Breast epithelium (tissue), 4 donors: ENCODE measurements at regions not wholly inside any gene's neighbourhood (a gene's known extent, or its start where the extent isn't known, plus 50 kb on each side); places are given as distances from the start of the nearest gene placed in this dataset.

Experiments used
- DNase-seq, 2 donors: peaks; one replicate each; pipeline ENCODE4 v3.0.0-alpha.2; 2019; ENCODE audit warnings: low spot score in 2 of 2
- H3K27ac ChIP-seq, 2 donors: fragments of 200-600 bp; sonication (generic) in 1 of 2; one replicate each; pipeline ENCODE4 v1.5.1; 2016 to 2019; ENCODE audit warnings: mild to moderate bottlenecking in 1 of 2
- H3K27me3 ChIP-seq, 2 donors: fragments of 200-600 bp; sonication (generic) in 1 of 2; one replicate each; pipeline versions ENCODE4 v1.5.1 to v1.6.0; 2017 to 2019; ENCODE audit warnings: control low read depth in 1 of 2, mild to moderate bottlenecking in 1 of 2
- H3K36me3 ChIP-seq: fragments of 200-600 bp; one replicate; pipeline ENCODE4 v1.5.1; 2019
- H3K4me1 ChIP-seq, 2 donors: fragments of 200-600 bp; sonication (generic); one replicate each; pipeline ENCODE4 v1.5.1; 2016 to 2019; ENCODE audit warnings: control low read depth in 1 of 2
- H3K4me3 ChIP-seq, 3 donors: fragments of 200-600 bp; sonication (generic); 1 replicate in 2 of 3; 2 replicates in 1 of 3; pipeline ENCODE4 v1.5.1; 2016 to 2019; ENCODE audit warnings: mild to moderate bottlenecking in 3 of 3, moderate library complexity in 2 of 3
- H3K9me3 ChIP-seq, 2 donors: fragments of 200-600 bp; sonication (generic) in 1 of 2; one replicate each; pipeline ENCODE4 v1.5.1; 2016 to 2019; ENCODE audit warnings: control low read depth in 1 of 2
- POLR2A ChIP-seq: fragments of 450-650 bp; IDR thresholded peaks from one replicate; pipeline ENCODE4 v1.6.1; 2016; ENCODE audit warnings: antibody characterized with exemption, mild to moderate bottlenecking, moderate library complexity
- POLR2AphosphoS5 ChIP-seq, 3 donors: sonication (generic); formaldehyde crosslinking; IDR thresholded peaks; one replicate each; pipeline ENCODE4 v1.6.1; 2017; ENCODE audit warnings: antibody characterized with exemption in 3 of 3
- intact Hi-C: fragments of 100-400 bp; cut with DNase I; formaldehyde crosslinking; loops from one replicate; pipeline ENCODE4 v1.15.1; 2023; ENCODE audit warnings: low total_unique reads
- TF ChIP-seq, protein P1 (sequence below), 3 donors: fragments of 450-650 bp; IDR thresholded peaks; one replicate each; pipeline ENCODE4 v1.5.1; 2016 to 2017; ENCODE audit warnings: antibody characterized with exemption in 3 of 3, mild to moderate bottlenecking in 3 of 3, moderate library complexity in 3 of 3

DNA sequence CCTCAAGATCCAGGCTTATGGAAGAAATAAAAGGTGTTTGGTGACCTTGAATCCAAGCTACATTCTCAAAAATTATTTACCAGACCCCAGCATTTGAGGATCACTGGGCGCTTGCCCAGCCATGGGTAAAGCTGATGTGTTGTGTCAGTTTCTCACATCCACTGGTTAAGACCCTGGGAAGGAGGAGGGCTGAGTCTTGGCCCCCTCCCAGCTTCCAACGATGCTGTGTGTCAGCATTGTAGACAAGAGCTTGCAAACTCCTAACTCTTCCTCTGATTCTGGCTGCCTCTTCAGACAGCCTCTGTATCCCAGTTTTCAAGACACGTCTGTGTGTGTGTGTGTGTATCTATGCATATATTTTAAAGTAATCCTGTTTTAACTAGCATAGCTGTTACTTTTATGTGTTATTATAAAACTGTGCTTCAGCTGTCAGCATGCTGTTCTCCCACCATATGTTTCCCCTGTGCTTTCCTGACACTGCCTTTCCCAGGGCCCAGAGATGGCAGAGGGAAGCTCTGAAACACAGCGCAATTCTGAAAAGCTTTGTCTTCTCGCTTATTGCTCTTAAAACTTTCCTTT, 157.3 kb upstream of the LRRN1 start:
- TF ChIP-seq, protein P1, sequence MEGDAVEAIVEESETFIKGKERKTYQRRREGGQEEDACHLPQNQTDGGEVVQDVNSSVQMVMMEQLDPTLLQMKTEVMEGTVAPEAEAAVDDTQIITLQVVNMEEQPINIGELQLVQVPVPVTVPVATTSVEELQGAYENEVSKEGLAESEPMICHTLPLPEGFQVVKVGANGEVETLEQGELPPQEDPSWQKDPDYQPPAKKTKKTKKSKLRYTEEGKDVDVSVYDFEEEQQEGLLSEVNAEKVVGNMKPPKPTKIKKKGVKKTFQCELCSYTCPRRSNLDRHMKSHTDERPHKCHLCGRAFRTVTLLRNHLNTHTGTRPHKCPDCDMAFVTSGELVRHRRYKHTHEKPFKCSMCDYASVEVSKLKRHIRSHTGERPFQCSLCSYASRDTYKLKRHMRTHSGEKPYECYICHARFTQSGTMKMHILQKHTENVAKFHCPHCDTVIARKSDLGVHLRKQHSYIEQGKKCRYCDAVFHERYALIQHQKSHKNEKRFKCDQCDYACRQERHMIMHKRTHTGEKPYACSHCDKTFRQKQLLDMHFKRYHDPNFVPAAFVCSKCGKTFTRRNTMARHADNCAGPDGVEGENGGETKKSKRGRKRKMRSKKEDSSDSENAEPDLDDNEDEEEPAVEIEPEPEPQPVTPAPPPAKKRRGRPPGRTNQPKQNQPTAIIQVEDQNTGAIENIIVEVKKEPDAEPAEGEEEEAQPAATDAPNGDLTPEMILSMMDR (IDR thresholded peaks at IDR 0.05), result no peak
- no peak for TF ChIP-seq POLR2AphosphoS5 (IDR thresholded peaks at IDR 0.05)
- TF ChIP-seq POLR2A, result no peak
- H3K9me3 ChIP-seq, result no peaks in the 10 kb centered on the region

DNA sequence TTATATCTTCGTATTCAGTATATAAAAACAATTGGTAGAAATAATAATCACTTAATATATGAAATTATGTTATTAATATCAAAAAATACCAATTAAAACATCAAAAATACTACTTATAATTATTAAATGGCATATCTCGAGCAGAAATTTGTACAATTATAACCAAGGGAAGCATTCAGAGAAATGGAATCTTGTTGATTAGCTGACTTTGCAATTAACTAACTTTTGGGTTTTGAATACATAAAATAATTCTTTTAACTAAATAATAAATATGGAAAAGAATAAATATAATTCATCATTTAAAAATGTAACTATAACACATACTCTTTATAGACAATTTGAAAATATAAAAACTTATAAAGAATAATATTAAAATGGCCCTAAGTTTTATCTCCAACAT, 160.2 kb upstream of the LRRN1 start:
- no peak overlapping the region for H3K4me3 ChIP-seq
- TF ChIP-seq POLR2AphosphoS5 (IDR thresholded peaks at IDR 0.05), result no peak
- TF ChIP-seq, protein P1 (IDR thresholded peaks at IDR 0.05), result no peak
- TF ChIP-seq POLR2A, result no peak
- H3K36me3 ChIP-seq, result no peaks in the 10 kb centered on the region
- no peak overlapping the region for H3K27ac ChIP-seq
- intact Hi-C loops, result loop anchor here (5.0 kb wide), 1 partner anchor 223 kb away; no protein-coding TSS in a partner anchor
- H3K4me1 ChIP-seq, result no peaks in the 10 kb centered on the region
- H3K27me3 ChIP-seq, result no peaks in the 10 kb centered on the region
- H3K9me3 ChIP-seq, result no peaks in the 10 kb centered on the region
- DNase-seq, result no peak

More for the DNA sequence above, 157.3 kb upstream of the LRRN1 start:
- no peaks in the 10 kb centered on the region for H3K27me3 ChIP-seq
- no peaks in the 10 kb centered on the region for H3K36me3 ChIP-seq
- H3K4me3 ChIP-seq, result no peak overlapping the region
- H3K4me1 ChIP-seq, result no peaks in the 10 kb centered on the region
- intact Hi-C loops, result no loop called here
- DNase-seq, result no peak
- H3K27ac ChIP-seq, result no peak overlapping the region

DNA sequence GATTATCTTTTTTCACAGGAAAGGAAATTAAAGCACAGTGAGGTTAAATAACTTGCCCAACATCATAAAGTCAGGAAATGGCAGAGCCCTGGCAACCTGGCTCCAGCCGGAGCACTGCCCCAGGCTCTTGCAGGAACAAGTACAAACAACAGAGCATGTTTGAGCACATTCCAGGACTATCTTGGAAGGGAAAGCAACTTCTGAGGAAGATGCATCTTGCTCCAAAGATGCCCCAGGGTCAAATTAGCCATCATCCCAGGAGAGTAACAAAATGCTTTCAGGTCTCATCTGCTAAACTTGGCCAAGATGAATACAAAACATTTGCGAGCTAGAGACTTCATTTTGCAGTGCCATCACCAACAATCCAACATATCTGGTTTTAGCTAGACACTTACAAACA, 162.4 kb upstream of the LRRN1 start:
- Histone ChIP-seq H3K27ac (peak overlapping the region in 1 of 2 donors; percentile 63), H3K36me3 (no peaks in the 10 kb centered on the region), H3K9me3 (no peaks in the 10 kb centered on the region), H3K4me3 (no peak overlapping the region), H3K27me3 (no peaks in the 10 kb centered on the region), H3K4me1 (no peaks in the 10 kb centered on the region)
- intact Hi-C loops, result loop anchor here (5.0 kb wide), 1 partner anchor 225 kb away; no protein-coding TSS in a partner anchor
- TF ChIP-seq POLR2AphosphoS5 (IDR thresholded peaks at IDR 0.05), result peak in 2 of 3 donors; percentile 53 to 54
- TF ChIP-seq, protein P1 (IDR thresholded peaks at IDR 0.05), result no peak
- peak; percentile 71 to 88 for DNase-seq

DNA sequence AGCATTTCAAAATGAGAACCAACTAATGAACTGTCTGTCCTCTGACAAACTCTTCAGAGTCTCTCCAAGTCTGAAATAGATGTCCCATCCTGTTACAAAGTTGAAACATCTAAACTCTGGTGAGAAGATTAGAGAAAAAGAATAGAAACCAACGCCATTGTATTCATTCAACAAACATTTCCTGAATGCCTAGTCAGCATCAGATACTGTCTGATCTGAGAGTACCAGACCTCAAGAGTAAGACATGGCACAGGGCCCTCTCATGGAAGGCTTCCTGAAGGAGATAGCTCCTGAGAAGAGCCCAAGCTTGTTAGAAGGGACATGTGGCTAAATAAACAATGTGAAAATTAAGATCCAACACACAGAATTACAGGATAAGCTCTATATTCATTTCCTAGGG, 164.1 kb upstream of the LRRN1 start:
- intact Hi-C loops, result loop anchor here (5.0 kb wide), 1 partner anchor 227 kb away; no protein-coding TSS in a partner anchor
- no peaks in the 10 kb centered on the region for H3K36me3 ChIP-seq
- no peaks in the 10 kb centered on the region for H3K4me1 ChIP-seq
- TF ChIP-seq, protein P1 (IDR thresholded peaks at IDR 0.05), result no peak
- TF ChIP-seq POLR2AphosphoS5 (IDR thresholded peaks at IDR 0.05) (no peak), POLR2A (no peak)
- H3K9me3 ChIP-seq, result no peaks in the 10 kb centered on the region
- H3K27me3 ChIP-seq, result no peaks in the 10 kb centered on the region
- no peak overlapping the region for H3K4me3 ChIP-seq
- no peak overlapping the region for H3K27ac ChIP-seq
- no peak for DNase-seq

DNA sequence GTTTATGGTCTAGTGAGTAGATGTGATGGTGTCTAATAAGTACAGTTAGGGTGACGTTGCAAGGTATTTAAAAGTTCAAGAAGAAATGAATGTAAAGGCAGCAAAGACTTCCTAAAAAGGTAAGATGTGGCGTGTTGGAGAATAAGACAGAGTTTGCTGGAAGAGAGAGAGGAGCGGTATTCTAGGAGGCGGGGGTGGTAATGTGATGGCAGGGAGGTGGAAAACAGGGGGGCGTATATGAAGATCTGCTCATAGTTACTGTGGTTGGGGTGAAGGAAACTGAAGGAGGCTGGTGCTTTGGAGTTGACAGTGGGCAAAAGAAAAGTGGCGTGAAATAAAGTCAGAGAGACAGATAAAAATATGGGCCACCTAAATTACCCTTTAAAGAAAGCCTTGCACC, 164.9 kb upstream of the LRRN1 start:
- intact Hi-C loops, result no loop called here
- no peaks in the 10 kb centered on the region for H3K36me3 ChIP-seq
- H3K27ac ChIP-seq, result no peak overlapping the region
- TF ChIP-seq POLR2A (no peak), POLR2AphosphoS5 (IDR thresholded peaks at IDR 0.05) (no peak)
- TF ChIP-seq, protein P1 (IDR thresholded peaks at IDR 0.05), result no peak
- H3K27me3 ChIP-seq, result no peaks in the 10 kb centered on the region
- no peaks in the 10 kb centered on the region for H3K4me1 ChIP-seq
- DNase-seq, result no peak
- no peak overlapping the region for H3K4me3 ChIP-seq
- no peaks in the 10 kb centered on the region for H3K9me3 ChIP-seq
